Neuronal stem cell (in vitro differentiated cells): ENCODE measurements at regions not wholly inside any gene's neighbourhood (a gene's known extent, or its start where the extent isn't known, plus 50 kb on each side); places are given as distances from the start of the nearest gene placed in this dataset.

Source experiments
- DNase-seq: peaks from one replicate; pipeline ENCODE4 v3.0.0-alpha.2; 2013; ENCODE audit warnings: low spot score
- H2AFZ ChIP-seq: one replicate; pipeline ENCODE4 v1.6.1; 2013; ENCODE audit warnings: mild to moderate bottlenecking, low read length, inconsistent platforms
- H2AK5ac ChIP-seq: 2 replicates; pipeline ENCODE4 v1.6.1; 2013; ENCODE audit warnings: low read depth, mild to moderate bottlenecking, inconsistent platforms, low read length, moderate library complexity, mixed read lengths
- H2BK120ac ChIP-seq: 2 replicates; pipeline ENCODE4 v1.6.1; 2013; ENCODE audit warnings: low read depth, mild to moderate bottlenecking, inconsistent platforms, low read length, moderate library complexity, mixed read lengths
- H2BK12ac ChIP-seq: one replicate; pipeline ENCODE4 v1.6.1; 2013; ENCODE audit warnings: low read length, inconsistent platforms
- H2BK15ac ChIP-seq: 2 replicates; pipeline ENCODE4 v1.6.1; 2013; ENCODE audit warnings: mild to moderate bottlenecking, low read length, inconsistent platforms, mixed read lengths
- H2BK5ac ChIP-seq: one replicate; pipeline ENCODE4 v1.6.1; 2013; ENCODE audit warnings: inconsistent platforms, mild to moderate bottlenecking, low read length, moderate library complexity
- H3K14ac ChIP-seq: one replicate; pipeline ENCODE4 v1.6.1; 2013; ENCODE audit warnings: low read length, inconsistent platforms
- H3K18ac ChIP-seq: 2 replicates; pipeline ENCODE4 v1.6.1; 2013; ENCODE audit warnings: low read length, inconsistent platforms
- H3K23ac ChIP-seq: 2 replicates; pipeline ENCODE4 v1.6.1; 2013; ENCODE audit warnings: low read depth, mild to moderate bottlenecking, mixed read lengths, low read length, inconsistent platforms; ENCODE audit not compliant: poor library complexity
- H3K27ac ChIP-seq: replicated peaks from 3 replicates; pipeline ENCODE4 v1.5.1; 2013; ENCODE audit warnings: low read length, inconsistent platforms
- H3K27me3 ChIP-seq, 3 experiments: 2 replicates each; pipeline ENCODE4 v1.6.1; 2013; ENCODE audit warnings: low read length in 3 of 3, mild to moderate bottlenecking in 2 of 3, inconsistent platforms in 1 of 3, low read depth in 1 of 3, mixed read lengths in 1 of 3, moderate library complexity in 1 of 3; ENCODE audit not compliant: control insufficient read depth in 3 of 3, insufficient read depth in 3 of 3
- H3K36me3 ChIP-seq, 2 donors: replicated peaks in 1 of 2; 2 replicates each; pipeline ENCODE4 v1.6.1; 2013; ENCODE audit warnings: low read length in 2 of 2; ENCODE audit not compliant: control insufficient read depth in 2 of 2, insufficient read depth in 2 of 2
- H3K4ac ChIP-seq: 2 replicates; pipeline ENCODE4 v1.6.1; 2013; ENCODE audit warnings: inconsistent platforms, mild to moderate bottlenecking, low read length, moderate library complexity
- H3K4me1 ChIP-seq, 2 donors: 1 replicate in 1 of 2; 2 replicates in 1 of 2; pipeline ENCODE4 v1.6.1; 2013; ENCODE audit warnings: low read length in 2 of 2, low read depth in 1 of 2; ENCODE audit not compliant: control insufficient read depth in 2 of 2, insufficient read depth in 1 of 2
- H3K4me2 ChIP-seq: one replicate; pipeline ENCODE4 v1.6.1; 2013; ENCODE audit warnings: mild to moderate bottlenecking, low read length, inconsistent platforms; ENCODE audit not compliant: insufficient read depth, poor library complexity, severe bottlenecking
- H3K4me3 ChIP-seq, 2 donors: 2 replicates each; pipeline ENCODE4 v1.5.1; 2013; ENCODE audit warnings: low read length in 2 of 2, mild to moderate bottlenecking in 2 of 2, inconsistent platforms in 1 of 2, moderate library complexity in 1 of 2
- H3K79me1 ChIP-seq: one replicate; pipeline ENCODE4 v1.6.1; 2013; ENCODE audit warnings: low read depth, mild to moderate bottlenecking, inconsistent platforms, low read length, moderate library complexity
- H3K9ac ChIP-seq: one replicate; pipeline ENCODE4 v1.6.1; 2013; ENCODE audit warnings: mild to moderate bottlenecking, low read depth, low read length, inconsistent platforms; ENCODE audit not compliant: poor library complexity
- H3K9me3 ChIP-seq, 2 donors: replicated peaks in 1 of 2; 2 replicates each; pipeline versions ENCODE3 to v1.6.1; 2013; ENCODE audit warnings: low read length in 2 of 2, mild to moderate bottlenecking in 2 of 2, inconsistent platforms in 1 of 2, low read depth in 1 of 2, mixed read lengths in 1 of 2, moderate library complexity in 1 of 2; ENCODE audit not compliant: control insufficient read depth in 2 of 2, insufficient read depth in 1 of 2
- H4K8ac ChIP-seq: one replicate; pipeline ENCODE4 v1.6.1; 2013; ENCODE audit warnings: low read depth, mild to moderate bottlenecking, inconsistent platforms, low read length, moderate library complexity
- H4K91ac ChIP-seq: one replicate; pipeline ENCODE4 v1.6.1; 2013; ENCODE audit warnings: low read length, low read depth, mild to moderate bottlenecking, inconsistent platforms; ENCODE audit not compliant: poor library complexity
- WGBS, 2 donors: extraction: QIAGEN DNeasy Blood & Tissue Kit; methylation state at CpG; one replicate each; pipeline ENCODE4 v1.1.7; 2013; ENCODE audit warnings: missing lambda C conversion rate in 2 of 2, mixed read lengths in 1 of 2; ENCODE audit not compliant: insufficient read length in 2 of 2, insufficient replicate concordance in 1 of 2; ENCODE audit errors: extremely low coverage in 2 of 2; 5-methylcytosine and 5-hydroxymethylcytosine counted together

- no peak overlapping the region for H2AK5ac ChIP-seq
- H4K91ac ChIP-seq = no peak overlapping the region
- H3K18ac ChIP-seq = no peak overlapping the region
- no peaks in the 10 kb centered on the region for H3K4me1 ChIP-seq
- H4K8ac ChIP-seq = no peak overlapping the region
- H3K79me1 ChIP-seq = no peaks in the 10 kb centered on the region
- no peak overlapping the region for H3K27ac ChIP-seq
- no peak for DNase-seq
- H2AFZ ChIP-seq = no peak overlapping the region
- H3K4me2 ChIP-seq = no peak overlapping the region
- H3K27me3 ChIP-seq = no peaks in the 10 kb centered on the region
- H3K4me3 ChIP-seq = no peak overlapping the region
- no peak overlapping the region for H3K4ac ChIP-seq
- no peak overlapping the region for H3K14ac ChIP-seq
- no CpG with 5 or more reads among the region's 1 CpG for WGBS, 2 donors
- no peaks in the 10 kb centered on the region for H3K36me3 ChIP-seq
- H2BK15ac ChIP-seq = no peak overlapping the region
- no peak overlapping the region for H2BK12ac ChIP-seq
- no peak overlapping the region for H3K23ac ChIP-seq
- no peaks in the 10 kb centered on the region for H3K9me3 ChIP-seq
- no peak overlapping the region for H3K9ac ChIP-seq
- no peak overlapping the region for H2BK120ac ChIP-seq
- H2BK5ac ChIP-seq = no peak overlapping the region
These were observed 659.8 kb upstream of the DIPK2B start for GRCh38 chrX:45860450-45860849.

DNA sequence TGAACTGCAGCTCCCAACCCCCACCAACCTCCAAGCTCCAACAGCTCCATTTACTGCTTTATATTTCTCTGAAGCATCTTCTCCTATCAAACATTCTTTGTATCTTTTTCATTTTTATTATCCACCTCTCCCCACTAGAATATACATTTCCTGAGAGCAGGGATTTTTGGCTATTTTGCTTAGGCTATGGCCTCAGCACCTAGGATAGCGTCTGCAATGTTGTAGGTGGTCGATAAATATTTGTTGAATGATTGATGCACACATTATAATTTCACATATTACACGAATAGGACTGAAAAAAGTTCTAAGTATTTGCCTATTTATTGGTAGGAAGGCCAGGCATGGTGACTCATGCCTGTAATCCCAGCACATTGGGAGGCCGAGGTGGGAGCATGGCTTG, 658.7 kb upstream of the DIPK2B start:
- WGBS, 2 donors = no CpG with 5 or more reads among the region's 4 CpGs

DNA sequence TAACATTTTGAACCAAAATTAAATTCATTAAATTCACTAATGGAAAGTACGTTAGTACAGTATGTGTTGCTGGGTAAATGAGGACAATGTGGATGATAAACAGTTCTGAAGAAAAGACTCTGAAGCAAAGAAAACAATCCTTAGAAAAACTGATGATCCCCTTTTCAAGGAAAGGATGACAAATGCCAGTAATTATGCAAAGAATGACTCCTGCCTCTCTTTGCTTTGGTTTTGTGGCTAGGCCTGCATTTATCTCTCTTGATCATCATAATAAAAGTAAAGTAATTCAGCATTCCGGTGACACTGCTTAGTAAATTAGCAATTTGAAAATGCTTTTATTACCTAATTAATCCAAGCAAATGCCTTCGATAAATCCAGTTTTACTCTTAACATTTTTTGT, 652.2 kb upstream of the DIPK2B start:
- Histone ChIP-seq H2AK5ac (no peak overlapping the region), H2BK5ac (no peak overlapping the region), H2AFZ (peak overlapping the region; percentile 10), H3K23ac (no peak overlapping the region), H3K14ac (no peak overlapping the region), H2BK120ac (no peak overlapping the region), H3K79me1 (no peaks in the 10 kb centered on the region), H3K9me3 (no peaks in the 10 kb centered on the region), H3K27ac (no peak overlapping the region), H3K18ac (no peak overlapping the region), H3K9ac (no peak overlapping the region), H3K36me3 (peaks cover 0 to 10% of the 10 kb centered on the region in 2 donors), H2BK12ac (no peak overlapping the region), H4K91ac (no peak overlapping the region), H3K4me2 (no peak overlapping the region), H3K4me3 (no peak overlapping the region), H3K4me1 (peaks cover 2 to 4% of the 10 kb centered on the region in 2 donors), H2BK15ac (no peak overlapping the region), H3K27me3 (no peaks in the 10 kb centered on the region), H4K8ac (no peak overlapping the region), H3K4ac (no peak overlapping the region)
- DNase-seq = no peak
- WGBS, 2 donors = no CpG with 5 or more reads among the region's 3 CpGs

More for the DNA sequence above, 658.7 kb upstream of the DIPK2B start:
- H3K9ac ChIP-seq = no peak overlapping the region
- H3K4me3 ChIP-seq = no peak overlapping the region
- H3K79me1 ChIP-seq = no peaks in the 10 kb centered on the region
- H3K4ac ChIP-seq = no peak overlapping the region
- no peak overlapping the region for H3K18ac ChIP-seq
- H3K4me2 ChIP-seq = no peak overlapping the region
- H3K27me3 ChIP-seq = no peaks in the 10 kb centered on the region
- no peak overlapping the region for H2BK5ac ChIP-seq
- H2AFZ ChIP-seq = no peak overlapping the region
- DNase-seq = no peak
- no peaks in the 10 kb centered on the region for H3K9me3 ChIP-seq
- no peak overlapping the region for H4K8ac ChIP-seq
- no peak overlapping the region for H2BK120ac ChIP-seq
- no peak overlapping the region for H4K91ac ChIP-seq
- H3K4me1 ChIP-seq = no peaks in the 10 kb centered on the region
- no peak overlapping the region for H2AK5ac ChIP-seq
- H3K36me3 ChIP-seq = no peaks in the 10 kb centered on the region
- no peak overlapping the region for H3K27ac ChIP-seq
- no peak overlapping the region for H3K14ac ChIP-seq
- H2BK12ac ChIP-seq = no peak overlapping the region
- no peak overlapping the region for H3K23ac ChIP-seq
- no peak overlapping the region for H2BK15ac ChIP-seq

GRCh38 chrX:45851434-45851991, 650.8 kb upstream of the DIPK2B start:
- Histone ChIP-seq H2AFZ (peak overlapping the region; percentile 93), H2BK12ac (no peak overlapping the region), H3K23ac (peak overlapping the region; percentile 31), H3K27me3 (no peaks in the 10 kb centered on the region), H2AK5ac (no peak overlapping the region), H3K36me3 (peaks cover 3 to 24% of the 10 kb centered on the region in 2 donors), H3K4me3 (peak overlapping the region; percentile 76 to 98), H3K4me2 (peak overlapping the region; percentile 49), H2BK5ac (no peak overlapping the region), H3K9ac (peak overlapping the region; percentile 80), H3K9me3 (no peaks in the 10 kb centered on the region), H4K8ac (no peak overlapping the region), H2BK15ac (no peak overlapping the region), H2BK120ac (no peak overlapping the region), H3K14ac (no peak overlapping the region), H3K4me1 (peaks cover 2 to 4% of the 10 kb centered on the region in 2 donors), H3K27ac (peak overlapping the region; percentile 66), H3K79me1 (peaks cover 2% of the 10 kb centered on the region), H3K4ac (no peak overlapping the region), H3K18ac (peak overlapping the region; percentile 48), H4K91ac (no peak overlapping the region)
- WGBS, 2 donors = no CpG with 5 or more reads among the region's 53 CpGs
- no peak for DNase-seq
